DND-41 (cell line): ENCODE measurements at regions not wholly inside any gene's neighbourhood (a gene's known extent, or its start where the extent isn't known, plus 50 kb on each side); places are given as distances from the start of the nearest gene placed in this dataset.

Experiments
- ATAC-seq: fragments of 200-7000 bp; cut with Tn5 transposase; 3 replicates; pipeline ENCODE4 v1.9.1; 2021; ENCODE audit warnings: low read depth; ENCODE audit not compliant: insufficient read depth
- DNase-seq: peaks from one replicate; pipeline ENCODE4 v3.0.0-alpha.2; 2020
- H2AFZ ChIP-seq: 2 replicates; pipeline ENCODE4 v1.6.0; 2012; ENCODE audit warnings: low read depth, low read length
- H3K27ac ChIP-seq: 2 replicates; pipeline ENCODE4 v1.5.1; 2012; ENCODE audit warnings: low read length, inconsistent platforms
- H3K27me3 ChIP-seq: fragments of 200-600 bp; sonication (generic); 2 replicates; pipeline ENCODE4 v1.6.0; 2012; ENCODE audit warnings: low read length, mild to moderate bottlenecking, inconsistent platforms; ENCODE audit not compliant: insufficient read depth, poor library complexity
- H3K36me3 ChIP-seq: 2 replicates; pipeline ENCODE4 v1.5.1; 2012; ENCODE audit warnings: low read length, inconsistent platforms; ENCODE audit not compliant: insufficient read depth
- H3K4me1 ChIP-seq: 2 replicates; pipeline ENCODE4 v1.5.1; 2012; ENCODE audit warnings: mild to moderate bottlenecking, low read length; ENCODE audit not compliant: insufficient read depth
- H3K4me2 ChIP-seq: 2 replicates; pipeline ENCODE4 v1.6.0; 2012; ENCODE audit warnings: mild to moderate bottlenecking, moderate library complexity, low read length, inconsistent platforms; ENCODE audit not compliant: insufficient read depth
- H3K4me3 ChIP-seq, 2 experiments: fragments of 200-600 bp in 1 of 2; shearing (Covaris generic) in 1 of 2; 2 replicates each; pipeline ENCODE4 v1.5.1; 2012 to 2016; ENCODE audit warnings: inconsistent platforms in 2 of 2, low read length in 2 of 2, mild to moderate bottlenecking in 2 of 2, low read depth in 1 of 2, moderate library complexity in 1 of 2
- H3K79me2 ChIP-seq: 2 replicates; pipeline ENCODE4 v1.6.0; 2012; ENCODE audit warnings: low read length, inconsistent platforms; ENCODE audit not compliant: insufficient read depth
- H3K9ac ChIP-seq: 2 replicates; pipeline ENCODE4 v1.6.0; 2012; ENCODE audit warnings: low read depth, mild to moderate bottlenecking, inconsistent platforms, low read length, moderate library complexity
- H3K9me3 ChIP-seq: 2 replicates; pipeline ENCODE4 v1.5.1; 2012; ENCODE audit warnings: low read length, moderate library complexity, mild to moderate bottlenecking, inconsistent platforms; ENCODE audit not compliant: insufficient read depth, severe bottlenecking
- H4K20me1 ChIP-seq: 2 replicates; pipeline ENCODE4 v1.6.0; 2012; ENCODE audit warnings: low read length; ENCODE audit not compliant: insufficient read depth
- CTCF ChIP-seq: IDR thresholded peaks from 2 replicates; pipeline ENCODE4 v1.5.1; 2012; ENCODE audit warnings: borderline replicate concordance, low read length, moderate library complexity, mild to moderate bottlenecking; ENCODE audit not compliant: poor library complexity, severe bottlenecking; ENCODE audit errors: extremely low read depth
- EZH2 ChIP-seq: IDR thresholded peaks from 3 replicates; pipeline ENCODE4 v1.6.1; 2012; ENCODE audit warnings: borderline replicate concordance, low read depth, mild to moderate bottlenecking, moderate library complexity, low read length, inconsistent platforms; ENCODE audit not compliant: severe bottlenecking

DNA sequence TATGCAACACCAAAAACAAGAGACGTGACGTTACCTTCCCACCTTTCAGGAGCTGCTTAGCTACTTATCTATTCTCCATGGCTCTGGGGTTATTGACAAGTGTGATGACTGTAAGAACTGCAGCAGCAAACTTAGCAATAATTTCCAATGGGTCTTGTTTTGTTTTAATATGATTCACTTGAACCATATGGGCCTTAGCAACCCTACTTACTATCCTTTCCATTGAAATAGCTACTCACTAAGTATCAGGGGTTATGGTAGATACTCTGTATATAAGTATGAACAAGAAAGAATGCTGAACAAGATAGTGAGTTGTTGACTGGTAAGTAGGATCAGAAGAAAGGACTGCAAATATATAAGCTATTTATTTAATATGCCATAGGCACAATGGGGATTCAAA is 69.3 kb upstream of the BBX start:
- no peaks in the 10 kb centered on the region for H3K36me3 ChIP-seq
- no peak overlapping the region for H3K27ac ChIP-seq
- H3K4me3 ChIP-seq, result no peak overlapping the region
- TF ChIP-seq EZH2, result no peak
- no peak for TF ChIP-seq CTCF
- H3K4me2 ChIP-seq, result no peak overlapping the region
- H2AFZ ChIP-seq, result no peak overlapping the region
- DNase-seq (no peak), ATAC-seq (no peak)
- no peaks in the 10 kb centered on the region for H3K9me3 ChIP-seq
- H3K9ac ChIP-seq, result no peak overlapping the region
- no peaks in the 10 kb centered on the region for H4K20me1 ChIP-seq
- H3K27me3 ChIP-seq, result no peaks in the 10 kb centered on the region
- H3K79me2 ChIP-seq, result no peaks in the 10 kb centered on the region
- H3K4me1 ChIP-seq, result no peaks in the 10 kb centered on the region

DNA sequence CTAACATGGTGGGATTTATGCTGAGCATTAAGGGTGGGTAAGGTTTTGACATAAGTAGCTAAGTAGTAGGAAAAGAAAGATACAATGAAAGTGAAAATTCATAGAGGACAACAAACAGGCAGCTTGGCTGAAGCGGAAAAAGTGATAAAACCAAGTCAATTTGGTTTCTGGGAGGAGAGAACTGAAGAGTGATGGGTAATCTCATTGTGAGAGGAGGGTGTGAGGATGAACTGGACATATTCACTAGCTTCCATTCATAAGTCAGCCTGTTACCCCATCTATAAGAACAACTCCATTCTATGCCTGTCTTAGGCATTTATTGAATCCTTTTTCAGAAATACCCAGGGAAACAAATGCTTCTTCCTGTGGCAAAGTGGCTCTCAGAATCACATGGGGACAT is 67.1 kb upstream of the BBX start:
- Histone ChIP-seq H3K36me3 (no peaks in the 10 kb centered on the region), H3K9me3 (no peaks in the 10 kb centered on the region), H3K4me3 (no peak overlapping the region), H3K4me1 (no peaks in the 10 kb centered on the region), H3K27ac (no peak overlapping the region), H4K20me1 (no peaks in the 10 kb centered on the region), H3K4me2 (no peak overlapping the region), H3K79me2 (no peaks in the 10 kb centered on the region), H3K9ac (no peak overlapping the region), H3K27me3 (no peaks in the 10 kb centered on the region), H2AFZ (no peak overlapping the region)
- DNase-seq (no peak), ATAC-seq (no peak)
- TF ChIP-seq EZH2 (no peak), CTCF (no peak)

- Histone ChIP-seq H3K36me3 (no peaks in the 10 kb centered on the region), H2AFZ (no peak overlapping the region), H3K27me3 (no peaks in the 10 kb centered on the region), H3K4me2 (no peak overlapping the region), H3K4me3 (no peak overlapping the region), H4K20me1 (no peaks in the 10 kb centered on the region), H3K4me1 (no peaks in the 10 kb centered on the region), H3K9ac (no peak overlapping the region), H3K79me2 (no peaks in the 10 kb centered on the region), H3K9me3 (no peaks in the 10 kb centered on the region), H3K27ac (no peak overlapping the region)
- no peak for DNase-seq
- TF ChIP-seq CTCF, result no peak
- TF ChIP-seq EZH2, result no peak
- ATAC-seq, result no peak
Measured at GRCh38 chr3:107456501-107456900, 66.3 kb upstream of the BBX start.

DNA sequence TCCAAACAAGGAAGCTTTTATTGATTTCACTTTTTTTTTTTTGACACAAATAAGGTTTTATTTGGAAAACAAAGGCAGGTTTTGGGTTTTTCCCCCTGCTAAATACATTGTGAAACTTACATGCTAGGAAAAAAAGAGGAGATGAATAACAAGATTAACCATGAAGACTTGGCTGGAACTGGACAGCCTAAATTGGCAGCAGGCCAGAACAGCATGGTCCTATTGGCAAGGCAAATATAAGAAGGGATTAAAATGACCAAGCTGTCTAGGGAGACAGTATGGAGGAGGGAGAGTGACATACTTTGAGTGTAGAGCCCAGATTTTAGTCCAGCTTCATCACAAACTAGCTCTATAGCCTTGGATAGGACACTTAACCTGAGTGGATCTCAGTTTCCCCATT is 63.9 kb upstream of the BBX start:
- no peak for ATAC-seq
- no peak overlapping the region for H3K27ac ChIP-seq
- H3K36me3 ChIP-seq, result no peaks in the 10 kb centered on the region
- no peaks in the 10 kb centered on the region for H4K20me1 ChIP-seq
- no peaks in the 10 kb centered on the region for H3K27me3 ChIP-seq
- no peaks in the 10 kb centered on the region for H3K9me3 ChIP-seq
- DNase-seq, result no peak
- no peak overlapping the region for H3K4me2 ChIP-seq
- TF ChIP-seq CTCF, result no peak
- TF ChIP-seq EZH2, result no peak
- no peak overlapping the region for H3K9ac ChIP-seq
- H3K79me2 ChIP-seq, result no peaks in the 10 kb centered on the region
- no peak overlapping the region for H2AFZ ChIP-seq
- H3K4me3 ChIP-seq, result no peak overlapping the region
- H3K4me1 ChIP-seq, result no peaks in the 10 kb centered on the region
